ENCODE measurements at regions not wholly inside any gene's neighbourhood (a gene's known extent, or its start where the extent isn't known, plus 50 kb on each side); places are given as distances from the start of the nearest gene placed in this dataset.

DNA sequence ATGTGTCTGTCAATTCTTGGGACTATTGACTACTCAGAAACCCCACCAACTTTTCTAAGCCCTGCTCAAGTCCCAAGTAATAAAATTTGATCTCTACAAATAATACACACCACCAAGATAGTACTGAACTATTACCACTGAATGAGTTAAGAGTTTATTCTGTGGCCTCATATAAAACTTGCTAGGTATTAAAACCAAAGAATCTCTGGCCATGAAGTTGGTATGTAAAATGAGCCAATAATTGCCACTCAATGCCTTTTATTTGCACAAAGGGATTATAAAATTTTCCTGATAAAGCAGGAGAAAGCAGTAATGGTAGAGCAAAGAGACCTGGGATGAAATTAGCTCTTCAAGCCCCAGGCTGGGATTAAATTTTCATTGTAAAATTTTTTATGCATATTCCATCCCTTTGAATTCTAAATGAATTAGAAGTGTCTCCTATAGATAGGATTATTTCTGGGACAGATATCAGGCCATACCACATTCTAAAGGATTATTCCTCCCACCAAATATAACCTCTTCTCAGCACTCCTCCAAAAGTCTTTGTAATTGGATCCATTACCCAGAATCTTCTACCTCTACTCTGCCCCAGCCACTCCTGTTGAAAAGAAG lies 450.5 kb upstream of the ACVR2A start:
- CTCF ChIA-PET: no interaction called here
- no peaks in the 10 kb centered on the region for H3K27me3 ChIP-seq (ENCODE audit: control insufficient read depth, insufficient read depth, low read length)
- intact Hi-C loops (cut with micrococcal nuclease; ENCODE audit: unreplicated experiment): no loop called here
- no peaks in the 10 kb centered on the region for H3K36me3 ChIP-seq (ENCODE audit: control insufficient read depth, insufficient read depth, low read length)
- no peaks in the 10 kb centered on the region for H3K9me3 ChIP-seq (ENCODE audit: control insufficient read depth, insufficient read depth, low read depth, low read length)
- TF ChIP-seq POLR2AphosphoS5 (IDR thresholded peaks at IDR 0.05; ENCODE audit: low read depth, low read length): no peak
- no peak for TF ChIP-seq SIN3A (IDR thresholded peaks at IDR 0.05; ENCODE audit: borderline replicate concordance, insufficient read depth, low read depth, low read length)
- TF ChIP-seq TCF7L2 (IDR thresholded peaks at IDR 0.05; ENCODE audit: low read depth, low read length): no peak
- TF ChIP-seq, protein P1, sequence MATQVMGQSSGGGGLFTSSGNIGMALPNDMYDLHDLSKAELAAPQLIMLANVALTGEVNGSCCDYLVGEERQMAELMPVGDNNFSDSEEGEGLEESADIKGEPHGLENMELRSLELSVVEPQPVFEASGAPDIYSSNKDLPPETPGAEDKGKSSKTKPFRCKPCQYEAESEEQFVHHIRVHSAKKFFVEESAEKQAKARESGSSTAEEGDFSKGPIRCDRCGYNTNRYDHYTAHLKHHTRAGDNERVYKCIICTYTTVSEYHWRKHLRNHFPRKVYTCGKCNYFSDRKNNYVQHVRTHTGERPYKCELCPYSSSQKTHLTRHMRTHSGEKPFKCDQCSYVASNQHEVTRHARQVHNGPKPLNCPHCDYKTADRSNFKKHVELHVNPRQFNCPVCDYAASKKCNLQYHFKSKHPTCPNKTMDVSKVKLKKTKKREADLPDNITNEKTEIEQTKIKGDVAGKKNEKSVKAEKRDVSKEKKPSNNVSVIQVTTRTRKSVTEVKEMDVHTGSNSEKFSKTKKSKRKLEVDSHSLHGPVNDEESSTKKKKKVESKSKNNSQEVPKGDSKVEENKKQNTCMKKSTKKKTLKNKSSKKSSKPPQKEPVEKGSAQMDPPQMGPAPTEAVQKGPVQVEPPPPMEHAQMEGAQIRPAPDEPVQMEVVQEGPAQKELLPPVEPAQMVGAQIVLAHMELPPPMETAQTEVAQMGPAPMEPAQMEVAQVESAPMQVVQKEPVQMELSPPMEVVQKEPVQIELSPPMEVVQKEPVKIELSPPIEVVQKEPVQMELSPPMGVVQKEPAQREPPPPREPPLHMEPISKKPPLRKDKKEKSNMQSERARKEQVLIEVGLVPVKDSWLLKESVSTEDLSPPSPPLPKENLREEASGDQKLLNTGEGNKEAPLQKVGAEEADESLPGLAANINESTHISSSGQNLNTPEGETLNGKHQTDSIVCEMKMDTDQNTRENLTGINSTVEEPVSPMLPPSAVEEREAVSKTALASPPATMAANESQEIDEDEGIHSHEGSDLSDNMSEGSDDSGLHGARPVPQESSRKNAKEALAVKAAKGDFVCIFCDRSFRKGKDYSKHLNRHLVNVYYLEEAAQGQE (IDR thresholded peaks at IDR 0.05; ENCODE audit: insufficient read depth in 1 of 2, low read depth in 2 of 2, low read length in 1 of 2): no peak
- H3K4me1 ChIP-seq (ENCODE audit: control insufficient read depth, insufficient read depth, low read length): no peaks in the 10 kb centered on the region
- no peak overlapping the region for H3K27ac ChIP-seq (ENCODE audit: low read length)
- POLR2A ChIA-PET: no interaction called here
- H3K4me3 ChIP-seq (ENCODE audit: low read depth in 2 of 2, low read length in 2 of 2): no peak overlapping the region
- no TSS peak for BruUV-seq (replicated peaks)
- DNase-seq (ENCODE audit: low read depth, low spot score) (no peak), ATAC-seq (no peak)
- in situ Hi-C loops (cut with HindIII; ENCODE audit: low pct_unique_long_range_greater_than_20kb, low sequenced_read_pairs): no loop called here

DNA sequence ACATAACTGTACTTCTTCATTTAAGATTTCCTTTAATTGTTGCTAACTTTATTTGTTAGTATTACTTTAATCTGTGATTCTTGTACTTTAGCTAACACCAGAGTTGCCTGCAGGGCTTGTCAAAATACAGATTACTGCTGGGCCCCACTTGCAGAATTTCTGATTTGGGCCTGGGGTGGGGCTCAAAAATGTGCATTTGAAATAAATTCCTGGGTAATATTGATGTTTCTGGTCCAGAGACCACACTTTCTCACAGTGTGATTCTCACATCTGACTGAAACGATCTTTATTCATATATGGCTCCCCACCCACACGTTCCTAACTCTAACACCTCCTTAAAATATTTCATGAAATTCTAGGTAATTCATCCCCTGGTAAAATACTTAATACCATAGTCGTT lies 452.6 kb upstream of the ACVR2A start:
- DNase-seq (ENCODE audit: low read depth, low spot score): no peak
- intact Hi-C loops (cut with micrococcal nuclease; ENCODE audit: unreplicated experiment) (no loop called here), in situ Hi-C loops (cut with HindIII; ENCODE audit: low pct_unique_long_range_greater_than_20kb, low sequenced_read_pairs) (no loop called here)
- H3K9me3 ChIP-seq (ENCODE audit: control insufficient read depth, insufficient read depth, low read depth, low read length): no peaks in the 10 kb centered on the region
- no TSS peak for BruUV-seq (replicated peaks)
- H3K27me3 ChIP-seq (ENCODE audit: control insufficient read depth, insufficient read depth, low read length): no peaks in the 10 kb centered on the region
- H3K27ac ChIP-seq (ENCODE audit: low read length): no peak overlapping the region
- no peak for TF ChIP-seq SIN3A (IDR thresholded peaks at IDR 0.05; ENCODE audit: borderline replicate concordance, insufficient read depth, low read depth, low read length)
- TF ChIP-seq POLR2AphosphoS5 (IDR thresholded peaks at IDR 0.05; ENCODE audit: low read depth, low read length): no peak
- TF ChIP-seq, protein P1 (IDR thresholded peaks at IDR 0.05; ENCODE audit: insufficient read depth in 1 of 2, low read depth in 2 of 2, low read length in 1 of 2): no peak
- no peak for TF ChIP-seq TCF7L2 (IDR thresholded peaks at IDR 0.05; ENCODE audit: low read depth, low read length)
- TF ChIP-seq, protein P2, sequence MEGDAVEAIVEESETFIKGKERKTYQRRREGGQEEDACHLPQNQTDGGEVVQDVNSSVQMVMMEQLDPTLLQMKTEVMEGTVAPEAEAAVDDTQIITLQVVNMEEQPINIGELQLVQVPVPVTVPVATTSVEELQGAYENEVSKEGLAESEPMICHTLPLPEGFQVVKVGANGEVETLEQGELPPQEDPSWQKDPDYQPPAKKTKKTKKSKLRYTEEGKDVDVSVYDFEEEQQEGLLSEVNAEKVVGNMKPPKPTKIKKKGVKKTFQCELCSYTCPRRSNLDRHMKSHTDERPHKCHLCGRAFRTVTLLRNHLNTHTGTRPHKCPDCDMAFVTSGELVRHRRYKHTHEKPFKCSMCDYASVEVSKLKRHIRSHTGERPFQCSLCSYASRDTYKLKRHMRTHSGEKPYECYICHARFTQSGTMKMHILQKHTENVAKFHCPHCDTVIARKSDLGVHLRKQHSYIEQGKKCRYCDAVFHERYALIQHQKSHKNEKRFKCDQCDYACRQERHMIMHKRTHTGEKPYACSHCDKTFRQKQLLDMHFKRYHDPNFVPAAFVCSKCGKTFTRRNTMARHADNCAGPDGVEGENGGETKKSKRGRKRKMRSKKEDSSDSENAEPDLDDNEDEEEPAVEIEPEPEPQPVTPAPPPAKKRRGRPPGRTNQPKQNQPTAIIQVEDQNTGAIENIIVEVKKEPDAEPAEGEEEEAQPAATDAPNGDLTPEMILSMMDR (IDR thresholded peaks at IDR 0.05): no peak
- ChIA-PET POLR2A (no interaction called here), CTCF (no interaction called here)
- no peak for ATAC-seq
- H3K4me3 ChIP-seq (ENCODE audit: low read depth in 2 of 2, low read length in 2 of 2): no peak overlapping the region
- H3K36me3 ChIP-seq (ENCODE audit: control insufficient read depth, insufficient read depth, low read length): no peaks in the 10 kb centered on the region
- H3K4me1 ChIP-seq (ENCODE audit: control insufficient read depth, insufficient read depth, low read length): no peaks in the 10 kb centered on the region
